ENCODE measurements at regions not wholly inside any gene's neighbourhood (a gene's known extent, or its start where the extent isn't known, plus 50 kb on each side); places are given as distances from the start of the nearest gene placed in this dataset.

DNA sequence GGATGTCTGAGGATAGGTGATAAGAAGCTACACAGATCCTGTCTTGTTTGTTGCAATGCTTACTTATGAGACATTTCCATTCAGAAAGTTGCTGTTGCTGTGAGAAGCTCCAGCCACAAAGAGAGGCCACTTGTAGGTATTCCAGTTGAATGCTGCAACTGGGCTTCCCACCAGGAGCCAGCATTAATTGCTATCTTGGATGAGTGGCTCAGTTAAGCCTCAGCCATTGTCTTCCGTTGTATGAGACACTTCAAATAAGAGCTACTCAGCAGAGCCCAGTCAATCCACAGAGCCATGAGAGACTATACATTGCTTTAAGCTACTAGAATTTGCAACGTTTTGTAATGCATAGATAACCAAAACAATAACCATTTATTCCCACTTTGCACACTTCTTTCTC is 104.3 kb upstream of the ARRDC3 start:
- no peak overlapping the region for H3K4me3 Mint-ChIP-seq
- no peaks in the 10 kb centered on the region for H3K27me3 Mint-ChIP-seq (ENCODE audit: low read depth)
- ChIA-PET CTCF (interaction anchor here (1.3 kb wide), 1 partner anchor 154 kb away, joined by 4 read pairs; no protein-coding TSS in a partner anchor), POLR2A (no interaction called here)
- no peak overlapping the region for H3K27ac Mint-ChIP-seq
- ATAC-seq (peak; percentile 93), DNase-seq (ENCODE audit: low spot score) (no peak)
- peaks cover 3% of the 10 kb centered on the region; the same call in 1 of the 2 replicates for H3K36me3 Mint-ChIP-seq
- peaks cover 10% of the 10 kb centered on the region for H3K9me3 Mint-ChIP-seq
- TF ChIP-seq ESRRA (CRISPR knock-in tag; IDR thresholded peaks at IDR 0.05; ENCODE audit: borderline replicate concordance): no peak
- TF ChIP-seq ZNF232 (CRISPR knock-in tag; IDR thresholded peaks at IDR 0.05): no peak
- TF ChIP-seq ZNF317 (CRISPR knock-in tag; IDR thresholded peaks at IDR 0.05; ENCODE audit: borderline replicate concordance, low read depth): no peak
- no peak for TF ChIP-seq CREM (CRISPR knock-in tag; IDR thresholded peaks at IDR 0.05)
- no peak for TF ChIP-seq ZBTB21 (CRISPR knock-in tag; IDR thresholded peaks at IDR 0.05; ENCODE audit: borderline replicate concordance)
- H3K4me1 Mint-ChIP-seq: peaks cover 12% of the 10 kb centered on the region

DNA sequence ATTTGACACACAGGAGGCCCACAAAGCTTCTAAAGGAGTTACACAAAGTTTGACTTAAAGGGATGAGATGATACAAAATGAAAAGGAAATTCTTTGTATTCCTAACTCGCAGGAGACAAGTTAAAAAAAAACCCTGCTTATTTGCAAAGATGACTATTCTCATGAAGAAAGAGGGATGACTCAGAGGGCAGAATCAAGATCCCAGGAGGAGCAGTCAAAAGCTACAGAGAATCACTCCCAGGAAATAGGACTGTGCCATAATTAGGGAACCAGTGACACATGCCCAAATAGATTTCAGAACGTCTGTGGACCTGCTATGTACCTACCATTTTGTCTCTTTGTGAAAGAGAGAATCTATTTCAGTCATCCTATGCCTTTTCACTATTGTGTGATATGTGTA is 103.5 kb upstream of the ARRDC3 start:
- TF ChIP-seq ZNF219 (CRISPR knock-in tag; IDR thresholded peaks at IDR 0.05; ENCODE audit: borderline replicate concordance): no peak
- TF ChIP-seq, protein P1, sequence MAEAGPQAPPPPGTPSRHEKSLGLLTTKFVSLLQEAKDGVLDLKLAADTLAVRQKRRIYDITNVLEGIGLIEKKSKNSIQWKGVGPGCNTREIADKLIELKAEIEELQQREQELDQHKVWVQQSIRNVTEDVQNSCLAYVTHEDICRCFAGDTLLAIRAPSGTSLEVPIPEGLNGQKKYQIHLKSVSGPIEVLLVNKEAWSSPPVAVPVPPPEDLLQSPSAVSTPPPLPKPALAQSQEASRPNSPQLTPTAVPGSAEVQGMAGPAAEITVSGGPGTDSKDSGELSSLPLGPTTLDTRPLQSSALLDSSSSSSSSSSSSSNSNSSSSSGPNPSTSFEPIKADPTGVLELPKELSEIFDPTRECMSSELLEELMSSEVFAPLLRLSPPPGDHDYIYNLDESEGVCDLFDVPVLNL (CRISPR knock-in tag; IDR thresholded peaks at IDR 0.05; ENCODE audit: borderline replicate concordance, low read depth): no peak
- TF ChIP-seq, protein P2, sequence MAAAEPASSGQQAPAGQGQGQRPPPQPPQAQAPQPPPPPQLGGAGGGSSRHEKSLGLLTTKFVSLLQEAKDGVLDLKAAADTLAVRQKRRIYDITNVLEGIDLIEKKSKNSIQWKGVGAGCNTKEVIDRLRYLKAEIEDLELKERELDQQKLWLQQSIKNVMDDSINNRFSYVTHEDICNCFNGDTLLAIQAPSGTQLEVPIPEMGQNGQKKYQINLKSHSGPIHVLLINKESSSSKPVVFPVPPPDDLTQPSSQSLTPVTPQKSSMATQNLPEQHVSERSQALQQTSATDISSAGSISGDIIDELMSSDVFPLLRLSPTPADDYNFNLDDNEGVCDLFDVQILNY (CRISPR knock-in tag; IDR thresholded peaks at IDR 0.05): no peak
- TF ChIP-seq JAZF1 (CRISPR knock-in tag; IDR thresholded peaks at IDR 0.05): no peak
- TF ChIP-seq ZNF396 (CRISPR knock-in tag; IDR thresholded peaks at IDR 0.05; ENCODE audit: borderline replicate concordance): no peak
- TF ChIP-seq CREM (CRISPR knock-in tag; IDR thresholded peaks at IDR 0.05): no peak
- TF ChIP-seq ZBTB21 (CRISPR knock-in tag; IDR thresholded peaks at IDR 0.05; ENCODE audit: borderline replicate concordance): no peak
- TF ChIP-seq FOXK1 (CRISPR knock-in tag; IDR thresholded peaks at IDR 0.05): no peak
- TF ChIP-seq CBFB (CRISPR knock-in tag; IDR thresholded peaks at IDR 0.05; ENCODE audit: low read depth): no peak
- no peak for TF ChIP-seq ELF4 (CRISPR knock-in tag; IDR thresholded peaks at IDR 0.05; ENCODE audit: low read depth)
- TF ChIP-seq ZNF121 (CRISPR knock-in tag; IDR thresholded peaks at IDR 0.05): no peak
- ChIA-PET POLR2A (no interaction called here), CTCF (interaction anchor here (1.3 kb wide), 1 partner anchor 155 kb away, joined by 4 read pairs; no protein-coding TSS in a partner anchor)
- ATAC-seq (no peak), DNase-seq (ENCODE audit: low spot score) (no peak)
- peaks cover 12% of the 10 kb centered on the region for H3K4me1 Mint-ChIP-seq
- peaks cover 3% of the 10 kb centered on the region; the same call in 1 of the 2 replicates for H3K36me3 Mint-ChIP-seq
- peaks cover 10% of the 10 kb centered on the region for H3K9me3 Mint-ChIP-seq
- no peak overlapping the region for H3K27ac Mint-ChIP-seq
- no peak overlapping the region for H3K4me3 Mint-ChIP-seq
- H3K27me3 Mint-ChIP-seq (ENCODE audit: low read depth): no peaks in the 10 kb centered on the region

- ChIA-PET POLR2A (no interaction called here), CTCF (interaction anchor here (0.6 kb wide), 1 partner anchor 450 kb away, joined by 3 read pairs; no protein-coding TSS in a partner anchor)
- H3K4me1 Mint-ChIP-seq: peaks cover 12% of the 10 kb centered on the region
- DNase-seq (ENCODE audit: low spot score) (no peak), ATAC-seq (no peak)
- H3K27me3 Mint-ChIP-seq (ENCODE audit: low read depth): no peaks in the 10 kb centered on the region
- H3K9me3 Mint-ChIP-seq: peaks cover 10% of the 10 kb centered on the region
- no peak overlapping the region for H3K27ac Mint-ChIP-seq
- no peak overlapping the region for H3K4me3 Mint-ChIP-seq
- H3K36me3 Mint-ChIP-seq: peaks cover 3% of the 10 kb centered on the region; the same call in 1 of the 2 replicates
- TF ChIP-seq ZNF138 (CRISPR knock-in tag; conservative IDR thresholded peaks at IDR 0.05) (no peak), ZNF423 (CRISPR knock-in tag; IDR thresholded peaks at IDR 0.05) (no peak), ZNF425 (CRISPR knock-in tag; conservative IDR thresholded peaks at IDR 0.05) (no peak), ESRRA (CRISPR knock-in tag; IDR thresholded peaks at IDR 0.05; ENCODE audit: borderline replicate concordance) (no peak), ZNF532 (CRISPR knock-in tag; IDR thresholded peaks at IDR 0.05; ENCODE audit: borderline replicate concordance) (no peak), CDX4 (CRISPR knock-in tag; IDR thresholded peaks at IDR 0.05; ENCODE audit: borderline replicate concordance) (no peak)
- TF ChIP-seq, protein P3, sequence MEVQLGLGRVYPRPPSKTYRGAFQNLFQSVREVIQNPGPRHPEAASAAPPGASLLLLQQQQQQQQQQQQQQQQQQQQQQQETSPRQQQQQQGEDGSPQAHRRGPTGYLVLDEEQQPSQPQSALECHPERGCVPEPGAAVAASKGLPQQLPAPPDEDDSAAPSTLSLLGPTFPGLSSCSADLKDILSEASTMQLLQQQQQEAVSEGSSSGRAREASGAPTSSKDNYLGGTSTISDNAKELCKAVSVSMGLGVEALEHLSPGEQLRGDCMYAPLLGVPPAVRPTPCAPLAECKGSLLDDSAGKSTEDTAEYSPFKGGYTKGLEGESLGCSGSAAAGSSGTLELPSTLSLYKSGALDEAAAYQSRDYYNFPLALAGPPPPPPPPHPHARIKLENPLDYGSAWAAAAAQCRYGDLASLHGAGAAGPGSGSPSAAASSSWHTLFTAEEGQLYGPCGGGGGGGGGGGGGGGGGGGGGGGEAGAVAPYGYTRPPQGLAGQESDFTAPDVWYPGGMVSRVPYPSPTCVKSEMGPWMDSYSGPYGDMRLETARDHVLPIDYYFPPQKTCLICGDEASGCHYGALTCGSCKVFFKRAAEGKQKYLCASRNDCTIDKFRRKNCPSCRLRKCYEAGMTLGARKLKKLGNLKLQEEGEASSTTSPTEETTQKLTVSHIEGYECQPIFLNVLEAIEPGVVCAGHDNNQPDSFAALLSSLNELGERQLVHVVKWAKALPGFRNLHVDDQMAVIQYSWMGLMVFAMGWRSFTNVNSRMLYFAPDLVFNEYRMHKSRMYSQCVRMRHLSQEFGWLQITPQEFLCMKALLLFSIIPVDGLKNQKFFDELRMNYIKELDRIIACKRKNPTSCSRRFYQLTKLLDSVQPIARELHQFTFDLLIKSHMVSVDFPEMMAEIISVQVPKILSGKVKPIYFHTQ (CRISPR knock-in tag; IDR thresholded peaks at IDR 0.05): no peak
Measured at GRCh38 chr5:91484662-91485061, 101.5 kb upstream of the ARRDC3 start.
